HG03565 (cell line): ENCODE measurements at regions not wholly inside any gene's neighbourhood (a gene's known extent, or its start where the extent isn't known, plus 50 kb on each side); places are given as distances from the start of the nearest gene placed in this dataset.

Source experiments
- ATAC-seq: cut with Tn5 transposase; IDR thresholded peaks from one replicate; pipeline ENCODE4 v1.9.1; 2021; ENCODE audit warnings: mild to moderate bottlenecking, moderate library complexity; ENCODE audit not compliant: unreplicated experiment

GRCh38 chr1:222301652-222302051 lies 246.3 kb downstream of the HHIPL2 start:
- no peak for ATAC-seq

- ATAC-seq: no peak
Observed at GRCh38 chr1:222299524-222299923, 248.4 kb downstream of the HHIPL2 start.

- no peak for ATAC-seq
Observed at GRCh38 chr1:222290866-222291265, 257.0 kb downstream of the HHIPL2 start.

- no peak for ATAC-seq
Observed at GRCh38 chr1:222288053-222288452, 259.9 kb downstream of the HHIPL2 start.

GRCh38 chr1:222286011-222286410 lies 261.9 kb downstream of the HHIPL2 start:
- no peak for ATAC-seq

GRCh38 chr1:222285526-222285925 lies 262.4 kb downstream of the HHIPL2 start:
- ATAC-seq: no peak

GRCh38 chr1:222284466-222284865 lies 263.4 kb downstream of the HHIPL2 start:
- no peak for ATAC-seq

- ATAC-seq: no peak
Observed at GRCh38 chr1:222283147-222283768, 264.6 kb downstream of the HHIPL2 start.

- ATAC-seq: no peak
Observed at GRCh38 chr1:222279591-222279990, 268.3 kb downstream of the HHIPL2 start.

GRCh38 chr1:222278501-222278900 lies 269.4 kb downstream of the HHIPL2 start:
- no peak for ATAC-seq

- no peak for ATAC-seq
Observed at GRCh38 chr1:222275729-222276465, 272.0 kb downstream of the HHIPL2 start.

- ATAC-seq: no peak
Observed at GRCh38 chr1:222275001-222275728, 272.7 kb downstream of the HHIPL2 start.

- no peak for ATAC-seq
Observed at GRCh38 chr1:222266223-222267196, 281.4 kb downstream of the HHIPL2 start.

GRCh38 chr1:222263791-222264190 lies 284.1 kb downstream of the HHIPL2 start:
- ATAC-seq: no peak

GRCh38 chr1:222257027-222257426 lies 290.9 kb downstream of the HHIPL2 start:
- no peak for ATAC-seq

GRCh38 chr1:222256058-222256457 lies 291.8 kb downstream of the HHIPL2 start:
- no peak for ATAC-seq

GRCh38 chr1:222252788-222253187 lies 295.1 kb downstream of the HHIPL2 start:
- ATAC-seq: no peak

GRCh38 chr1:222251847-222252246 lies 296.1 kb downstream of the HHIPL2 start:
- no peak for ATAC-seq

GRCh38 chr1:222250376-222250775 lies 297.5 kb downstream of the HHIPL2 start:
- no peak for ATAC-seq

GRCh38 chr1:222247811-222248310 lies 300.0 kb downstream of the HHIPL2 start:
- ATAC-seq: no peak

GRCh38 chr1:222247081-222247480 lies 300.8 kb downstream of the HHIPL2 start:
- no peak for ATAC-seq
